HepG2 (cell line): ENCODE measurements at regions not wholly inside any gene's neighbourhood (a gene's known extent, or its start where the extent isn't known, plus 50 kb on each side); places are given as distances from the start of the nearest gene placed in this dataset.

Experiments used
- ATAC-seq: fragments of 200-7000 bp; cut with Tn5 transposase; 3 replicates; pipeline ENCODE4 v1.9.1; 2020; ENCODE audit warnings: mild to moderate bottlenecking, moderate library complexity
- BruUV-seq: library from RNA; stranded (reverse); fragments of 400-500 nt; replicated peaks from 2 replicates; lab custom pipeline; 2021; lab: Mats Ljungman, UMichigan
- CTCF ChIA-PET: fragments of 300-600 bp; formaldehyde crosslinking; extraction: SDS; loops from one replicate; lab custom pipeline; 2021; ENCODE audit warnings: low total read pairs, inconsistent platforms, low intra/inter-chr PET ratio; lab: Yijun Ruan, JAX
- POLR2A ChIA-PET: fragments of 350-600 bp; sonication (Branson Sonifier 250); formaldehyde crosslinking; loops from one replicate; lab custom pipeline; 2020; ENCODE audit warnings: antibody characterized with exemption, inconsistent platforms; lab: Yijun Ruan, JAX
- DNase-seq: peaks from one replicate; pipeline ENCODE4 v3.0.0-alpha.2; 2015; ENCODE audit warnings: low spot score
- FAIRE-seq: peaks from 3 replicates; lab custom pipeline; 2011; peaks lifted over from hg19 to GRCh38; lab: Jason Lieb, UNC
- H2AFZ ChIP-seq: one replicate; pipeline ENCODE4 v1.6.1; 2011; ENCODE audit warnings: low read length, inconsistent platforms
- H3K27ac ChIP-seq: fragments of 300-600 bp; 3 replicates; pipeline ENCODE4 v1.8.0; 2011; ENCODE audit warnings: mixed run types, mild to moderate bottlenecking, mixed read lengths, low read length, inconsistent platforms; ENCODE audit not compliant: insufficient read depth; ENCODE audit errors: extremely low read length
- H3K27me3 ChIP-seq, 2 experiments: fragments of 200-600 bp in 1 of 2; 2 replicates in 1 of 2; 3 replicates in 1 of 2; pipeline versions ENCODE4 v1.6.0 to v1.8.0; 2011; ENCODE audit warnings: low read length in 2 of 2, mild to moderate bottlenecking in 2 of 2, moderate library complexity in 2 of 2, inconsistent platforms in 1 of 2; ENCODE audit not compliant: insufficient read depth in 2 of 2, control insufficient read depth in 1 of 2
- H3K36me3 ChIP-seq, 2 experiments: fragments of 200-600 bp in 1 of 2; replicated peaks in 1 of 2; 2 replicates in 1 of 2; 3 replicates in 1 of 2; pipeline versions ENCODE4 v1.5.1 to v1.8.0; 2011; ENCODE audit warnings: low read length in 2 of 2, inconsistent platforms in 1 of 2; ENCODE audit not compliant: insufficient read depth in 2 of 2, control insufficient read depth in 1 of 2
- H3K4me1 ChIP-seq: 2 replicates; pipeline ENCODE4 v1.5.1; 2012; ENCODE audit warnings: low read length, inconsistent platforms; ENCODE audit not compliant: insufficient read depth
- H3K4me2 ChIP-seq: 2 replicates; pipeline ENCODE4 v1.6.0; 2011; ENCODE audit warnings: low read depth, low read length, inconsistent platforms
- H3K4me3 ChIP-seq, 3 experiments: fragments of 200-600 bp in 1 of 3; sonication (generic), shearing (Covaris generic) in 1 of 3; replicated peaks in 1 of 3; 2 replicates each; pipeline ENCODE4 v1.5.1; 2011 to 2016; ENCODE audit warnings: low read length in 3 of 3, inconsistent platforms in 2 of 3, low read depth in 2 of 3, mild to moderate bottlenecking in 2 of 3, control low read depth in 1 of 3, mixed read lengths in 1 of 3; ENCODE audit not compliant: insufficient read depth in 1 of 3
- H3K79me2 ChIP-seq: one replicate; pipeline ENCODE4 v1.6.1; 2011; ENCODE audit warnings: low read length, inconsistent platforms; ENCODE audit not compliant: insufficient read depth
- H3K9ac ChIP-seq: 2 replicates; pipeline ENCODE4 v1.6.0; 2011; ENCODE audit warnings: mild to moderate bottlenecking, low read depth, low read length, inconsistent platforms; ENCODE audit not compliant: insufficient read depth
- H3K9me3 ChIP-seq: 2 replicates; pipeline ENCODE4 v1.5.1; 2012; ENCODE audit warnings: mild to moderate bottlenecking, low read length
- H4K20me1 ChIP-seq: 2 replicates; pipeline ENCODE4 v1.6.0; 2011; ENCODE audit warnings: inconsistent platforms, mild to moderate bottlenecking, low read length, moderate library complexity; ENCODE audit not compliant: insufficient read depth
- DRAP1 ChIP-seq: IDR thresholded peaks from 2 replicates; pipeline ENCODE4 v1.6.1; 2016; ENCODE audit warnings: missing genetic modification reagents, missing compliant biosample characterization
- JUND ChIP-seq: sonication (generic); formaldehyde crosslinking; IDR thresholded peaks from 2 replicates; pipeline ENCODE4 v1.8.0; 2022; ENCODE audit warnings: mild to moderate bottlenecking, missing genetic modification reagents
- MED8 ChIP-seq: sonication (generic); formaldehyde crosslinking; IDR thresholded peaks from 2 replicates; pipeline ENCODE4 v1.8.1; 2023; ENCODE audit warnings: mild to moderate bottlenecking, missing genetic modification reagents; ENCODE audit not compliant: insufficient replicate concordance
- MYNN ChIP-seq: sonication (generic); formaldehyde crosslinking; IDR thresholded peaks from 2 replicates; pipeline ENCODE4 v1.4.0; 2020; ENCODE audit warnings: mild to moderate bottlenecking, low read depth, missing genetic modification reagents
- PAWR ChIP-seq: sonication (generic); formaldehyde crosslinking; IDR thresholded peaks from 2 replicates; pipeline ENCODE4 v1.4.0; 2020; ENCODE audit warnings: missing genetic modification reagents, mild to moderate bottlenecking, borderline replicate concordance
- XBP1 ChIP-seq: sonication (generic); formaldehyde crosslinking; IDR thresholded peaks from 2 replicates; pipeline ENCODE4 v1.5.0; 2020; ENCODE audit warnings: missing genetic modification reagents
- ZFP1 ChIP-seq: IDR thresholded peaks from 2 replicates; pipeline ENCODE4 v1.6.1; 2016
- ZNF276 ChIP-seq: sonication (generic); formaldehyde crosslinking; IDR thresholded peaks from 2 replicates; pipeline ENCODE4 v1.4.0; 2020; ENCODE audit warnings: mild to moderate bottlenecking, low read depth, missing genetic modification reagents
- ZNF563 ChIP-seq: sonication (generic); formaldehyde crosslinking; IDR thresholded peaks from 2 replicates; pipeline ENCODE4 v1.8.0; 2022; ENCODE audit warnings: mild to moderate bottlenecking, moderate library complexity, missing genetic modification reagents
- ZNF564 ChIP-seq: sonication (generic); formaldehyde crosslinking; IDR thresholded peaks from 2 replicates; pipeline ENCODE4 v1.8.1; 2023; ENCODE audit warnings: mild to moderate bottlenecking, missing genetic modification reagents
- ZNF607 ChIP-seq: sonication (generic); formaldehyde crosslinking; IDR thresholded peaks from 2 replicates; pipeline ENCODE4 v1.5.1; 2020; ENCODE audit warnings: missing genetic modification reagents, mild to moderate bottlenecking, borderline replicate concordance
- ZNF674 ChIP-seq: sonication (generic); formaldehyde crosslinking; IDR thresholded peaks from 2 replicates; pipeline ENCODE4 v1.5.0; 2020; ENCODE audit warnings: low read depth, mild to moderate bottlenecking, missing genetic modification reagents
- ZNF788 ChIP-seq: sonication (generic); formaldehyde crosslinking; IDR thresholded peaks from 2 replicates; pipeline ENCODE4 v1.5.0; 2020; ENCODE audit warnings: mild to moderate bottlenecking, missing genetic modification reagents, borderline replicate concordance
- ZNF800 ChIP-seq: sonication (generic); formaldehyde crosslinking; IDR thresholded peaks from 2 replicates; pipeline ENCODE4 v1.4.0; 2020; ENCODE audit warnings: missing genetic modification reagents
- ZNF839 ChIP-seq: sonication (generic); formaldehyde crosslinking; IDR thresholded peaks from 2 replicates; pipeline ENCODE4 v1.4.0; 2020; ENCODE audit warnings: missing genetic modification reagents, mild to moderate bottlenecking, borderline replicate concordance
- ZSCAN22 ChIP-seq: sonication (generic); formaldehyde crosslinking; IDR thresholded peaks from 2 replicates; pipeline ENCODE4 v1.4.0; 2020; ENCODE audit warnings: mild to moderate bottlenecking, missing genetic modification reagents
- WGBS: methylation state at CpG from one replicate; pipeline ENCODE4 v1.1.6; 2017; ENCODE audit warnings: low lambda C conversion rate; 5-methylcytosine and 5-hydroxymethylcytosine counted together
- in situ Hi-C: cut with HindIII; loops from 2 replicates; pipeline ENCODE4 v1.10.0; 2017; ENCODE audit warnings: low pct_unique_long_range_greater_than_20kb; ENCODE audit not compliant: extremely low pct_ligation_motif_present
- intact Hi-C: fragments of 100-400 bp; cut with micrococcal nuclease; formaldehyde crosslinking; loops from one replicate; pipeline ENCODE4 v1.10.0; 2022; ENCODE audit not compliant: unreplicated experiment

- no peak for FAIRE-seq
Observed at GRCh38 chr6:141437685-141438084, 695.0 kb upstream of the GJE1 start.

GRCh38 chr6:141437011-141437410, 695.7 kb upstream of the GJE1 start:
- H3K27ac ChIP-seq: no peak overlapping the region
- POLR2A ChIA-PET: no interaction called here
- H2AFZ ChIP-seq: no peak overlapping the region
- DNase-seq (no peak), ATAC-seq (no peak), FAIRE-seq (no peak)
- no TSS peak for BruUV-seq
- CTCF ChIA-PET: no interaction called here
- H3K79me2 ChIP-seq: no peaks in the 10 kb centered on the region
- no peaks in the 10 kb centered on the region for H4K20me1 ChIP-seq
- no peaks in the 10 kb centered on the region for H3K4me1 ChIP-seq
- TF ChIP-seq ZNF564 (CRISPR knock-in tag) (no peak), XBP1 (CRISPR knock-in tag) (no peak), ZFP1 (CRISPR knock-in tag) (no peak), DRAP1 (CRISPR knock-in tag) (no peak), ZSCAN22 (CRISPR knock-in tag) (no peak), ZNF839 (CRISPR knock-in tag) (no peak), ZNF674 (no peak), ZNF276 (CRISPR knock-in tag) (no peak), ZNF800 (CRISPR knock-in tag) (no peak), MYNN (no peak), ZNF563 (CRISPR knock-in tag) (no peak), ZNF788 (CRISPR knock-in tag) (no peak), PAWR (CRISPR knock-in tag) (no peak), JUND (CRISPR knock-in tag) (no peak), ZNF607 (CRISPR knock-in tag) (no peak)
- H3K4me3 ChIP-seq: no peak overlapping the region
- 1% methylated on average over 3 of the region's 3 CpGs for WGBS
- intact Hi-C loops (no loop called here), in situ Hi-C loops (no loop called here)
- H3K4me2 ChIP-seq: no peak overlapping the region
- no peaks in the 10 kb centered on the region for H3K36me3 ChIP-seq
- no peak overlapping the region for H3K9ac ChIP-seq
- H3K9me3 ChIP-seq: no peaks in the 10 kb centered on the region
- H3K27me3 ChIP-seq: no peaks in the 10 kb centered on the region

More at GRCh38 chr6:141437685-141438084, 695.0 kb upstream of the GJE1 start:
- BruUV-seq: no TSS peak
- Histone ChIP-seq H3K27me3 (no peaks in the 10 kb centered on the region), H3K4me1 (no peaks in the 10 kb centered on the region), H3K36me3 (no peaks in the 10 kb centered on the region), H3K4me2 (no peak overlapping the region), H3K4me3 (no peak overlapping the region), H3K9ac (no peak overlapping the region), H3K79me2 (no peaks in the 10 kb centered on the region), H4K20me1 (no peaks in the 10 kb centered on the region), H2AFZ (no peak overlapping the region), H3K27ac (no peak overlapping the region), H3K9me3 (no peaks in the 10 kb centered on the region)
- ChIA-PET POLR2A (no interaction called here), CTCF (no interaction called here)
- intact Hi-C loops (no loop called here), in situ Hi-C loops (no loop called here)
- ATAC-seq (no peak), DNase-seq (no peak)
- TF ChIP-seq MED8 (no peak), ZNF563 (CRISPR knock-in tag) (no peak)
